GM23338 (cell line): ENCODE measurements at regions not wholly inside any gene's neighbourhood (a gene's known extent, or its start where the extent isn't known, plus 50 kb on each side); places are given as distances from the start of the nearest gene placed in this dataset.

ENCODE experiments used
- CREB1 ChIP-seq: fragments of 250-450 bp; sonication (Bioruptor Pico); IDR thresholded peaks from 2 replicates; pipeline ENCODE4 v1.5.0; 2020; ENCODE audit warnings: low read depth, mild to moderate bottlenecking, moderate library complexity
- CTCF ChIP-seq, 2 experiments: fragments of 200-600 bp in 1 of 2; sonication (generic) in 1 of 2; conservative IDR thresholded peaks; 2 replicates each; pipeline versions ENCODE4 v1.5.1 to v1.6.1; 2016 to 2017; ENCODE audit warnings: antibody characterized with exemption in 2 of 2, low read depth in 2 of 2, mild to moderate bottlenecking in 2 of 2, moderate library complexity in 1 of 2
- ETS1 ChIP-seq: IDR thresholded peaks from 2 replicates; pipeline ENCODE4 v1.6.1; 2016; ENCODE audit warnings: antibody characterized with exemption
- EZH2phosphoT487 ChIP-seq: fragments of 200-600 bp; sonication (generic); IDR thresholded peaks from one replicate; pipeline ENCODE4 v1.8.1; 2018; ENCODE audit warnings: antibody characterized with exemption; ENCODE audit not compliant: unreplicated experiment
- JUNB ChIP-seq: IDR thresholded peaks from one replicate; pipeline ENCODE4 v1.6.1; 2016; ENCODE audit warnings: antibody characterized with exemption; ENCODE audit not compliant: unreplicated experiment
- NANOG ChIP-seq: IDR thresholded peaks from 2 replicates; pipeline ENCODE4 v1.6.1; 2016; ENCODE audit warnings: antibody characterized with exemption, borderline replicate concordance
- ZNF331 ChIP-seq: fragments of 250-450 bp; sonication (Bioruptor Pico); IDR thresholded peaks from 2 replicates; pipeline ENCODE4 v1.5.0; 2020; ENCODE audit warnings: low read depth, mild to moderate bottlenecking, moderate library complexity
- ZNF462 ChIP-seq: fragments of 250-450 bp; sonication (Bioruptor Pico); IDR thresholded peaks from 2 replicates; pipeline ENCODE4 v1.5.0; 2020; ENCODE audit warnings: mild to moderate bottlenecking, moderate library complexity

- TF ChIP-seq ZNF462 (CRISPR knock-in tag), result no peak
- TF ChIP-seq ETS1, result no peak
- no peak for TF ChIP-seq CREB1 (CRISPR knock-in tag)
- no peak for TF ChIP-seq ZNF331 (CRISPR knock-in tag)
- no peak for TF ChIP-seq JUNB
- no peak for TF ChIP-seq EZH2phosphoT487
- TF ChIP-seq CTCF (conservative IDR thresholded peaks at IDR 0.05; ENCODE audit: low read depth in 2 of 2), result no peak
- TF ChIP-seq NANOG, result no peak
These were observed 359.3 kb downstream of the TDRD3 start (continued) for GRCh38 chr13:60756306-60756705.
